Esophagus muscularis mucosa (tissue), 4 donors: ENCODE measurements at regions not wholly inside any gene's neighbourhood (a gene's known extent, or its start where the extent isn't known, plus 50 kb on each side); places are given as distances from the start of the nearest gene placed in this dataset.
A peak's percentile ranks its signal among the peaks of the same experiment; 100 is the strongest.

ENCODE experiments used
- DNase-seq: peaks from one replicate; pipeline ENCODE4 v3.0.0-alpha.2; 2017; ENCODE audit errors: extremely low spot score
- H3K27ac ChIP-seq, 4 donors: fragments of 200-600 bp; sonication (generic); replicated peaks in 1 of 4; 1 replicate in 3 of 4; 2 replicates in 1 of 4; pipeline ENCODE4 v1.5.1; 2016 to 2019; ENCODE audit warnings: mild to moderate bottlenecking in 1 of 4
- H3K27me3 ChIP-seq, 4 donors: fragments of 200-600 bp; sonication (generic); one replicate each; pipeline versions ENCODE4 v1.5.1 to v1.6.0; 2016 to 2019
- H3K36me3 ChIP-seq, 4 donors: fragments of 200-600 bp; sonication (generic); one replicate each; pipeline ENCODE4 v1.5.1; 2016 to 2019
- H3K4me1 ChIP-seq, 4 donors: fragments of 200-600 bp; sonication (generic); one replicate each; pipeline ENCODE4 v1.5.1; 2016 to 2019
- H3K4me3 ChIP-seq, 4 donors: fragments of 200-600 bp; sonication (generic); 1 replicate in 2 of 4; 2 replicates in 2 of 4; pipeline ENCODE4 v1.5.1; 2016 to 2019; ENCODE audit warnings: mild to moderate bottlenecking in 4 of 4, moderate library complexity in 1 of 4
- H3K9me3 ChIP-seq, 4 donors: fragments of 200-600 bp; sonication (generic); 1 replicate in 3 of 4; 2 replicates in 1 of 4; pipeline ENCODE4 v1.5.1; 2016 to 2019
- EP300 ChIP-seq: sonication (generic); formaldehyde crosslinking; IDR thresholded peaks from one replicate; pipeline ENCODE4 v1.6.1; 2017; ENCODE audit warnings: antibody characterized with exemption
- POLR2A ChIP-seq: fragments of 450-650 bp; IDR thresholded peaks from one replicate; pipeline ENCODE4 v1.6.1; 2017; ENCODE audit warnings: antibody characterized with exemption, moderate library complexity, mild to moderate bottlenecking, low read depth
- POLR2AphosphoS5 ChIP-seq, 2 donors: sonication (generic); formaldehyde crosslinking; IDR thresholded peaks; one replicate each; pipeline ENCODE4 v1.6.1; 2017; ENCODE audit warnings: antibody characterized with exemption in 2 of 2
- WGBS: methylation state at CpG from one replicate; pipeline ENCODE4 v1.1.5; 2018; 5-methylcytosine and 5-hydroxymethylcytosine counted together
- intact Hi-C: fragments of 100-400 bp; cut with DNase I; formaldehyde crosslinking; loops from one replicate; pipeline ENCODE4 v1.15.1; 2023
- TF ChIP-seq, protein P1 (sequence below), 3 experiments: fragments of 200-600 bp in 2 of 3; fragments of 450-650 bp in 1 of 3; sonication (generic) in 2 of 3; IDR thresholded peaks; one replicate each; pipeline ENCODE4 v1.5.1; 2017 to 2019; ENCODE audit warnings: antibody characterized with exemption in 3 of 3, mild to moderate bottlenecking in 2 of 3, moderate library complexity in 1 of 3

DNA sequence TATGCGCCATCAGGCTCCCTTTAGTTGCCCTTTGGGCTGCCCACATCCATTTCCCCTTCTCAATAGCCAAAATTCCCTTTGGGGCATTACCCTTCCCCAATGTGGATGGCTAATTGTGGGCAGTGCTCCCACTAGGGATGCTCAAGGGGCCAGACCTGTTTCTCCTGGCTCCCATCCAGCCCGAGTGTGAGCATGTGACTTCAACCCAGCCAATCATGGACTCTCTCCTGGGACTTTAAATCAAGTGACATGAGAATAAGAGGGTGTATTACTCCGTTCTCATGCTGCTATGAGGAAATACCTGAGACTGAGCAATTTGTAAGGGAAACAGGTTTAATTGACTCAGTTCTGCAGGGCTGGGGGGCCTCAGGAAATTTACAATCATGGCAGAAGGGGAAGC lies 60.9 kb upstream of the WSB1 start:
- H3K27ac ChIP-seq, result no peak overlapping the region
- no peak for TF ChIP-seq POLR2AphosphoS5 (IDR thresholded peaks at IDR 0.05)
- no peaks in the 10 kb centered on the region for H3K9me3 ChIP-seq
- DNase-seq, result peak; percentile 75
- intact Hi-C loops, result loop anchor here (10.0 kb wide), 1 partner anchor 222 kb away; the partner anchor contains the start of gene KSR1
- H3K4me1 ChIP-seq, result peaks cover 0 to 6% (median 3%) of the 10 kb centered on the region in 4 donors
- no peaks in the 10 kb centered on the region for H3K27me3 ChIP-seq
- H3K4me3 ChIP-seq, result no peak overlapping the region
- WGBS, result 93% methylated on average over 3 of the region's 3 CpGs
- H3K36me3 ChIP-seq, result no peaks in the 10 kb centered on the region

DNA sequence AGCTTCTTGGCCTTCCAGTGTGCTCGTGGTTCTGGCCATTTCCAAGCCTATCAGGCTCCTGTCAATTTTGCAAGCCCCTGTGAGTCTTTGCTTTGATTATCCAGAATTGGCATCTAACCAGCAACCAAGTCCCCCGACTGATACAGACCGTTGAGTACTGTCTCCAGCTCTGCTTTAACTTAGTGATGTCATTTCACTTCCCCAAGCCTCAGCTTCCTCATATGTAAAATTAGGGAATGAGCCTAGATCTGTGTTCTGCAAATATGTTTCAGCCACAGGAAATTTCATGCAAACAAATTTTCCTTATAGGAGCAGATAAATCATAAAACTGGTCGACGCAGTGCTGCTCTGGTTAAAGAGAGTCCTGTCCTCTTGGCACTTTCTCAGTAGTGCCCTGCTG lies 60.1 kb upstream of the WSB1 start:
- H3K27ac ChIP-seq, result no peak overlapping the region
- H3K27me3 ChIP-seq, result no peaks in the 10 kb centered on the region
- 59% methylated on average over 5 of the region's 5 CpGs for WGBS
- no peaks in the 10 kb centered on the region for H3K36me3 ChIP-seq
- DNase-seq, result peak; percentile 62
- H3K4me1 ChIP-seq, result peaks cover 0 to 6% (median 3%) of the 10 kb centered on the region in 4 donors
- TF ChIP-seq, protein P1, sequence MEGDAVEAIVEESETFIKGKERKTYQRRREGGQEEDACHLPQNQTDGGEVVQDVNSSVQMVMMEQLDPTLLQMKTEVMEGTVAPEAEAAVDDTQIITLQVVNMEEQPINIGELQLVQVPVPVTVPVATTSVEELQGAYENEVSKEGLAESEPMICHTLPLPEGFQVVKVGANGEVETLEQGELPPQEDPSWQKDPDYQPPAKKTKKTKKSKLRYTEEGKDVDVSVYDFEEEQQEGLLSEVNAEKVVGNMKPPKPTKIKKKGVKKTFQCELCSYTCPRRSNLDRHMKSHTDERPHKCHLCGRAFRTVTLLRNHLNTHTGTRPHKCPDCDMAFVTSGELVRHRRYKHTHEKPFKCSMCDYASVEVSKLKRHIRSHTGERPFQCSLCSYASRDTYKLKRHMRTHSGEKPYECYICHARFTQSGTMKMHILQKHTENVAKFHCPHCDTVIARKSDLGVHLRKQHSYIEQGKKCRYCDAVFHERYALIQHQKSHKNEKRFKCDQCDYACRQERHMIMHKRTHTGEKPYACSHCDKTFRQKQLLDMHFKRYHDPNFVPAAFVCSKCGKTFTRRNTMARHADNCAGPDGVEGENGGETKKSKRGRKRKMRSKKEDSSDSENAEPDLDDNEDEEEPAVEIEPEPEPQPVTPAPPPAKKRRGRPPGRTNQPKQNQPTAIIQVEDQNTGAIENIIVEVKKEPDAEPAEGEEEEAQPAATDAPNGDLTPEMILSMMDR (IDR thresholded peaks at IDR 0.05), result no peak
- TF ChIP-seq EP300 (no peak), POLR2AphosphoS5 (IDR thresholded peaks at IDR 0.05) (no peak), POLR2A (no peak)
- H3K9me3 ChIP-seq, result no peaks in the 10 kb centered on the region
- no peak overlapping the region for H3K4me3 ChIP-seq
- intact Hi-C loops, result loop anchor here (10.0 kb wide), 1 partner anchor 221 kb away; the partner anchor contains the start of gene KSR1

DNA sequence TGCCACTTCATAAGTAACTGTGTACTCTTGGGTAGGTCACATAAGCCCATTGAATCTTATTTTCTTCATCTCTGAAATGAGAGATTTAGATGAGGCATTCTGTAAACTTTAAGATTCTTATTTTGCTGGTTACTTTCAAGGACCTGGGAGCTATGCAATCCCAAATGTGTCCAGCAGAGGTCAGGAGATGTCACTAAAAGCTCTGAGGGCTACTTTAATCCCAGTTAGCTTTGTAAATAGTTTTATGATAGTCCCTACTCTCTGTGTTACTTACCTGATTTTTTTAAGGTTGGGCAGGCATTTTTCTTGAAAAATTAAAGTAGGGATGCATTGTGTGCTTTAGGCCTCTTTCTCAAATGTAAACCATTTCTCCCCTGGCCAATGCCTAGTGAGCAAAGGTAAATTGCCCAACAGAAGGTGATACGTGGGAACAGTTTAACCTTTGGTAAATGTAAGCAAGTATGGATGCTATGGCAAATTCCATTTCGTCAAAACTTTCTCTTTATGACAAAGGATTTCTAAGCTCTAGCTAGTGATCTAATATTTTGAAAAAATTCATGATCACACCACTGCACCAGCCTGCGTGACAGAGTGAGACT lies 57.1 kb upstream of the WSB1 start:
- H3K4me3 ChIP-seq, result no peak overlapping the region
- no peaks in the 10 kb centered on the region for H3K9me3 ChIP-seq
- H3K27ac ChIP-seq, result no peak overlapping the region
- no peaks in the 10 kb centered on the region for H3K27me3 ChIP-seq
- no peaks in the 10 kb centered on the region for H3K36me3 ChIP-seq
- no peak for DNase-seq
- H3K4me1 ChIP-seq, result peaks cover 0 to 33% (median 11%) of the 10 kb centered on the region in 4 donors
- WGBS, result 51% methylated on average over 3 of the region's 3 CpGs
- no peak for TF ChIP-seq POLR2A
- peak in 1 of 2 donors; percentile 39 for TF ChIP-seq POLR2AphosphoS5 (IDR thresholded peaks at IDR 0.05)
- TF ChIP-seq, protein P1 (IDR thresholded peaks at IDR 0.05), result peak; percentile 91 to 95 (median 94)
- no peak for TF ChIP-seq EP300
- intact Hi-C loops, result loop anchor here (2.0 to 10.0 kb wide), 4 partner anchors 96 to 364 kb away; partner anchors contain the start of gene KSR1

DNA sequence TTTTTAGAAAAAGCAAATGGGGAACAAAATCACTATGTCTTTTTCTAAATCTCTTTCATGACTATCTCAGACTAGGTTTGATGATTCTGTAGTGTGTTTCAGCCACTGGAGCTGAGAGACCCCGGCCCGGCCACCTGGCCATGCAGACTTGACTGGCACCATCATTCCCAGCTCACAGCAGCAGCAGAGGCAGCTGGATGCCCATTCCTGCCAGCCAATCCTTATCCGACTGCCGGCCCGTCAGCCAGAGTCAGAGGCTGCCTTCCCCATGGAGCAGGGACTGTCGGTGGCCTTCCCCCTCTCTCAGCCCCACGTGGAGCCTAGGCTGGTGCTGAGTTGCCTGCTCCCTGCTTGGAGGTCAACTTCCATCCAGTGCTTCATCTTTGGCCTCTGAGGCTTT lies 56.0 kb upstream of the WSB1 start:
- no peaks in the 10 kb centered on the region for H3K9me3 ChIP-seq
- H3K27ac ChIP-seq, result no peak overlapping the region
- WGBS, result 87% methylated on average over 2 of the region's 7 CpGs
- intact Hi-C loops, result loop anchor here (2.0 to 10.0 kb wide), 4 partner anchors 95 to 363 kb away; partner anchors contain the start of gene KSR1
- peaks cover 0 to 40% (median 16%) of the 10 kb centered on the region in 4 donors for H3K4me1 ChIP-seq
- TF ChIP-seq EP300, result no peak
- TF ChIP-seq, protein P1 (IDR thresholded peaks at IDR 0.05), result no peak
- no peak for TF ChIP-seq POLR2A
- TF ChIP-seq POLR2AphosphoS5 (IDR thresholded peaks at IDR 0.05), result no peak
- H3K4me3 ChIP-seq, result no peak overlapping the region
- no peaks in the 10 kb centered on the region for H3K36me3 ChIP-seq
- H3K27me3 ChIP-seq, result no peaks in the 10 kb centered on the region
- no peak for DNase-seq

DNA sequence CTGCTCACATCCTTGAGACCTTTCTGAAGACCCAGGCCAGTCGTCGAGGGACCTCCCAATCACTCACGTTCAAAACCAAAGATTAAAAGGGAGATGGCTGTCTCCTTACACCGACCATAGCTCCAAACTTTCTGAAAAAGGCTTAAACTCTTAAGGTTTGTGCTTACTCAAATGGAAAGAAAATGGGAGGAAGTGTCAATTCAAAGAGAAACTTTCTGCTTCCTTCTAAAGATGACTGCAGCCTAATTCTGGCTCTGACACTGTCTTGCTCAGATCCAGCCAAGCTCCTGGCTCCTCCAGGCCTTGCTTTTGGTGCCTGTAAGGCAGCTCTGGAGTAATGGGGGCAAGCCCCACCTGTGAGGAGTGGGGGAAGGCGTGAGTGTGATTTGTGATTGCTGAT lies 54.9 kb upstream of the WSB1 start:
- DNase-seq, result no peak
- Histone ChIP-seq H3K36me3 (no peaks in the 10 kb centered on the region), H3K27me3 (no peaks in the 10 kb centered on the region), H3K27ac (peak overlapping the region; percentile 4 to 55 (median 4)), H3K9me3 (no peaks in the 10 kb centered on the region), H3K4me1 (peaks cover 3 to 47% (median 20%) of the 10 kb centered on the region in 4 donors), H3K4me3 (no peak overlapping the region)
- intact Hi-C loops, result loop anchor here (5.0 to 10.0 kb wide), 2 partner anchors 113 to 216 kb away; partner anchors contain the start of gene KSR1
- WGBS, result 67% methylated on average over 5 of the region's 5 CpGs
- TF ChIP-seq EP300 (no peak), POLR2A (no peak), POLR2AphosphoS5 (IDR thresholded peaks at IDR 0.05) (no peak)
- TF ChIP-seq, protein P1 (IDR thresholded peaks at IDR 0.05), result no peak
